HCT116 (cell line): ENCODE measurements at regions not wholly inside any gene's neighbourhood (a gene's known extent, or its start where the extent isn't known, plus 50 kb on each side); places are given as distances from the start of the nearest gene placed in this dataset.

Source experiments
- ATAC-seq: fragments of 200-7000 bp; cut with Tn5 transposase; 2 replicates; pipeline ENCODE4 v1.9.1; 2020; ENCODE audit warnings: mild to moderate bottlenecking, moderate library complexity
- BruUV-seq: library from RNA; stranded (reverse); fragments of 400-500 nt; replicated peaks from 2 replicates; lab custom pipeline; 2021; lab: Mats Ljungman, UMichigan
- CTCF ChIA-PET: fragments of 300-600 bp; sonication (Branson Sonifier 250); formaldehyde crosslinking; loops from one replicate; lab custom pipeline; 2021; ENCODE audit warnings: antibody characterized with exemption; lab: Charles Lee
- POLR2A ChIA-PET: fragments of 300-600, 350-600 bp; sonication (Branson Sonifier 250); formaldehyde crosslinking; loops from one replicate; lab custom pipeline; 2021; ENCODE audit warnings: antibody characterized with exemption; lab: Charles Lee
- RAD21 ChIA-PET, 2 experiments: fragments of 300-600 bp; sonication (Branson Sonifier 250); formaldehyde crosslinking; loops; one replicate each; lab custom pipeline; 2023; ENCODE audit warnings: low total read pairs in 2 of 2; ENCODE audit not compliant: uncharacterized antibody in 2 of 2, unreplicated experiment in 2 of 2, low non-redundant PET in 1 of 2; lab: Charles Lee
- DNase-seq: peaks from one replicate; pipeline ENCODE4 v3.0.0-alpha.2; 2010; ENCODE audit warnings: low read depth, low spot score
- H2AFZ ChIP-seq: fragments of 200-600 bp; shearing (Covaris generic), sonication (generic); 2 replicates; pipeline ENCODE4 v1.6.1; 2017; ENCODE audit warnings: low read depth, mixed run types, mixed read lengths, antibody characterized with exemption, low read length; ENCODE audit not compliant: poor library complexity, severe bottlenecking
- H3K27ac ChIP-seq: 2 replicates; pipeline ENCODE4 v1.5.1; 2012; ENCODE audit warnings: low read depth, low read length
- H3K27me3 ChIP-seq: fragments of 200-600 bp; sonication (generic); 2 replicates; pipeline ENCODE4 v1.6.1; 2016; ENCODE audit warnings: mixed run types, low read length, mixed read lengths; ENCODE audit not compliant: insufficient read depth
- H3K36me3 ChIP-seq, 2 experiments: fragments of 200-500 bp in 1 of 2; fragments of 200-600 bp in 1 of 2; sonication (Bioruptor generic) in 1 of 2; sonication (generic) in 1 of 2; 2 replicates each; pipeline versions ENCODE4 v1.5.1 to v1.6.1; 2014 to 2016; ENCODE audit warnings: low read length in 2 of 2, inconsistent platforms in 1 of 2, mixed read lengths in 1 of 2, mixed run types in 1 of 2; ENCODE audit not compliant: insufficient read depth in 2 of 2, control insufficient read depth in 1 of 2
- H3K4me1 ChIP-seq, 2 experiments: fragments of 200-600 bp in 1 of 2; sonication (generic) in 1 of 2; 2 replicates each; pipeline versions ENCODE4 v1.5.1 to v1.6.1; 2012 to 2017; ENCODE audit warnings: low read length in 2 of 2, inconsistent platforms in 1 of 2, mild to moderate bottlenecking in 1 of 2, mixed read lengths in 1 of 2, mixed run types in 1 of 2, moderate library complexity in 1 of 2; ENCODE audit not compliant: insufficient read depth in 2 of 2, control insufficient read depth in 1 of 2
- H3K4me2 ChIP-seq: fragments of 200-600 bp; sonication (generic); 2 replicates; pipeline ENCODE4 v1.6.1; 2017; ENCODE audit warnings: mixed run types, low read length, mixed read lengths
- H3K4me3 ChIP-seq, 2 experiments: fragments of 200-600 bp in 1 of 2; sonication (generic) in 1 of 2; replicated peaks in 1 of 2; 2 replicates each; pipeline ENCODE4 v1.5.1; 2011 to 2016; ENCODE audit warnings: low read length in 2 of 2, control low read depth in 1 of 2, low read depth in 1 of 2, mild to moderate bottlenecking in 1 of 2, mixed read lengths in 1 of 2, mixed run types in 1 of 2
- H3K79me2 ChIP-seq: fragments of 200-600 bp; sonication (generic); 2 replicates; pipeline ENCODE4 v1.6.1; 2017; ENCODE audit warnings: mild to moderate bottlenecking, mixed run types, low read length, moderate library complexity, mixed read lengths; ENCODE audit not compliant: insufficient read depth
- H3K9ac ChIP-seq: fragments of 200-600 bp; sonication (generic); 2 replicates; pipeline ENCODE4 v1.6.1; 2016; ENCODE audit warnings: low read length, mixed read lengths
- H3K9me2 ChIP-seq: fragments of 200-600 bp; sonication (generic), shearing (Covaris generic); 2 replicates; pipeline ENCODE4 v1.6.1; 2017; ENCODE audit warnings: mixed run types, mild to moderate bottlenecking, moderate library complexity; ENCODE audit not compliant: insufficient read depth
- H3K9me3 ChIP-seq, 2 experiments: fragments of 200-500 bp in 1 of 2; fragments of 200-600 bp in 1 of 2; sonication (Bioruptor generic) in 1 of 2; sonication (generic) in 1 of 2; 2 replicates each; pipeline ENCODE4 v1.6.1; 2014 to 2017; ENCODE audit warnings: low read length in 2 of 2, mixed read lengths in 2 of 2, inconsistent platforms in 1 of 2, low read depth in 1 of 2, mild to moderate bottlenecking in 1 of 2, mixed run types in 1 of 2, moderate library complexity in 1 of 2; ENCODE audit not compliant: control insufficient read depth in 1 of 2, insufficient read depth in 1 of 2
- H4K20me1 ChIP-seq: fragments of 200-600 bp; sonication (generic), shearing (Covaris generic); 2 replicates; pipeline ENCODE4 v1.6.1; 2017; ENCODE audit warnings: mixed run types, mild to moderate bottlenecking, moderate library complexity; ENCODE audit not compliant: insufficient read depth
- CEBPB ChIP-seq: IDR thresholded peaks from 2 replicates; pipeline ENCODE4 v1.6.1; 2012; ENCODE audit warnings: low read depth
- FOSL1 ChIP-seq: IDR thresholded peaks from 2 replicates; pipeline ENCODE4 v1.6.1; 2012; ENCODE audit warnings: low read depth
- JUND ChIP-seq: IDR thresholded peaks from 2 replicates; pipeline ENCODE4 v1.6.1; 2012
- MAX ChIP-seq: IDR thresholded peaks from 2 replicates; pipeline ENCODE4 v1.6.1; 2012
- POLR2A ChIP-seq: IDR thresholded peaks from 2 replicates; pipeline ENCODE4 v1.7.0; 2011; ENCODE audit warnings: borderline replicate concordance; ENCODE audit not compliant: insufficient read depth, insufficient read length; ENCODE audit errors: extremely low read depth
- SIN3A ChIP-seq: IDR thresholded peaks from 2 replicates; pipeline ENCODE4 v1.6.1; 2012; ENCODE audit warnings: low read depth
- SP1 ChIP-seq: IDR thresholded peaks from 2 replicates; pipeline ENCODE4 v1.6.1; 2012; ENCODE audit warnings: low read depth
- ZFX ChIP-seq: fragments of 450-650 bp; IDR thresholded peaks from 2 replicates; pipeline ENCODE4 v1.6.1; 2017
- intact Hi-C: fragments of 100-400 bp; cut with micrococcal nuclease; formaldehyde crosslinking; loops from 2 replicates; pipeline ENCODE4 v1.10.0; 2022

- RAD21 ChIA-PET = no interaction called here
- no peak for ATAC-seq
These were observed 1259.8 kb upstream of the GJE1 start for GRCh38 chr6:140872885-140873284.

GRCh38 chr6:140871911-140872310 lies 1260.8 kb upstream of the GJE1 start:
- Histone ChIP-seq H3K79me2 (peaks cover 64% of the 10 kb centered on the region), H3K27ac (no peak overlapping the region), H3K4me1 (no peaks in the 10 kb centered on the region), H3K4me2 (no peak overlapping the region), H3K9ac (no peak overlapping the region), H2AFZ (no peak overlapping the region), H3K4me3 (no peak overlapping the region), H3K9me3 (no peaks in the 10 kb centered on the region; a peak in 1 of 4 replicates), H4K20me1 (no peaks in the 10 kb centered on the region), H3K9me2 (no peaks in the 10 kb centered on the region), H3K36me3 (no peaks in the 10 kb centered on the region), H3K27me3 (no peaks in the 10 kb centered on the region)
- intact Hi-C loops = no loop called here
- BruUV-seq = no TSS peak
- TF ChIP-seq SIN3A (no peak), CEBPB (no peak), SP1 (no peak), MAX (no peak)
- CTCF ChIA-PET = no interaction called here
- no peak for DNase-seq
- POLR2A ChIA-PET = no interaction called here
- RAD21 ChIA-PET = no interaction called here
- ATAC-seq = no peak

More at GRCh38 chr6:140872885-140873284, 1259.8 kb upstream of the GJE1 start:
- no peak for TF ChIP-seq FOSL1
- no peak for TF ChIP-seq SP1
- TF ChIP-seq JUND = no peak
- no peak for TF ChIP-seq ZFX
- no peak for TF ChIP-seq POLR2A
- TF ChIP-seq SIN3A = no peak
- no peak overlapping the region for H3K4me2 ChIP-seq
- H3K27me3 ChIP-seq = no peaks in the 10 kb centered on the region
- no peak for DNase-seq
- no peaks in the 10 kb centered on the region for H4K20me1 ChIP-seq
- no peak overlapping the region for H2AFZ ChIP-seq
- no TSS peak for BruUV-seq
- H3K9me3 ChIP-seq = no peaks in the 10 kb centered on the region; a peak in 1 of 4 replicates
- H3K4me3 ChIP-seq = no peak overlapping the region
- no peaks in the 10 kb centered on the region for H3K36me3 ChIP-seq
- H3K9me2 ChIP-seq = no peaks in the 10 kb centered on the region
- ChIA-PET CTCF (no interaction called here), POLR2A (no interaction called here)
- peaks cover 55% of the 10 kb centered on the region for H3K79me2 ChIP-seq
- H3K27ac ChIP-seq = no peak overlapping the region
- H3K4me1 ChIP-seq = no peaks in the 10 kb centered on the region
- intact Hi-C loops = no loop called here
- H3K9ac ChIP-seq = no peak overlapping the region
